ENCODE measurements at regions not wholly inside any gene's neighbourhood (a gene's known extent, or its start where the extent isn't known, plus 50 kb on each side); places are given as distances from the start of the nearest gene placed in this dataset.

- Histone ChIP-seq H3K4me1 (ENCODE audit: control insufficient read depth in 1 of 2, insufficient read depth in 2 of 2, low read depth in 1 of 2, low read length in 1 of 2) (no peaks in the 10 kb centered on the region), H3K9me3 (no peaks in the 10 kb centered on the region), H3K4me3 (ENCODE audit: low read depth in 2 of 2, low read length in 1 of 2) (no peak overlapping the region), H3K9ac (no peak overlapping the region), H3K36me3 (replicated peaks in 1 of 2; ENCODE audit: control insufficient read depth in 1 of 2, insufficient read depth in 2 of 2, low read length in 1 of 2) (no peaks in the 10 kb centered on the region), H2AFZ (ENCODE audit: low read depth) (no peak overlapping the region), H3F3A (replicated peaks; ENCODE audit: insufficient read depth) (no peaks in the 10 kb centered on the region), H4K20me1 (ENCODE audit: insufficient read depth) (no peaks in the 10 kb centered on the region), H3K4me2 (no peak overlapping the region), H3K9me2 (no peaks in the 10 kb centered on the region), H3K79me2 (ENCODE audit: insufficient read depth) (no peaks in the 10 kb centered on the region), H3K27ac (ENCODE audit: low read depth in 2 of 2, low read length in 1 of 2) (no peak overlapping the region), H3K27me3 (ENCODE audit: insufficient read depth) (no peaks in the 10 kb centered on the region)
- DNase-seq: no peak
- ChIA-PET CTCF (no interaction called here), POLR2A (no interaction called here)
- no peak for TF ChIP-seq YY1 (IDR thresholded peaks at IDR 0.05; ENCODE audit: low read depth)
- TF ChIP-seq TEAD4 (IDR thresholded peaks at IDR 0.05; ENCODE audit: borderline replicate concordance, insufficient read depth): no peak
- TF ChIP-seq FOXM1 (IDR thresholded peaks at IDR 0.05; ENCODE audit: low read depth): no peak
- no peak for TF ChIP-seq TCF12 (IDR thresholded peaks at IDR 0.05)
- TF ChIP-seq RXRA (IDR thresholded peaks at IDR 0.05; ENCODE audit: borderline replicate concordance, low read depth): no peak
- TF ChIP-seq SIN3A (IDR thresholded peaks at IDR 0.05; ENCODE audit: borderline replicate concordance, low read depth, low read length): no peak
- TF ChIP-seq RAD21 (IDR thresholded peaks at IDR 0.05; ENCODE audit: low read length): no peak
- no peak for TF ChIP-seq MEF2A (IDR thresholded peaks at IDR 0.05; ENCODE audit: borderline replicate concordance, low read depth)
- TF ChIP-seq ELF1 (IDR thresholded peaks at IDR 0.05): no peak
- TF ChIP-seq REST (IDR thresholded peaks at IDR 0.05; ENCODE audit: low read depth, low read length): no peak
- 30% methylated on average over 2 of the region's 2 CpGs for WGBS (ENCODE audit: low lambda C conversion rate)
These were observed 157.4 kb downstream of the CD47 start for GRCh38 chr3:107933450-107933849.

GRCh38 chr3:107931326-107931725 lies 159.5 kb downstream of the CD47 start:
- H3K4me3 ChIP-seq (ENCODE audit: low read depth in 2 of 2, low read length in 1 of 2): no peak overlapping the region
- no peak for DNase-seq
- H3K4me1 ChIP-seq (ENCODE audit: control insufficient read depth in 1 of 2, insufficient read depth in 2 of 2, low read depth in 1 of 2, low read length in 1 of 2): peaks cover 0 to 3% of the 10 kb centered on the region in 2 experiments; a peak in 1 of 4 replicates
- TF ChIP-seq RXRA (IDR thresholded peaks at IDR 0.05; ENCODE audit: borderline replicate concordance, low read depth) (no peak), GATA2 (CRISPR knock-in tag; IDR thresholded peaks at IDR 0.05) (no peak), JUND (IDR thresholded peaks at IDR 0.05) (no peak), MAX (IDR thresholded peaks at IDR 0.05; ENCODE audit: low read depth) (no peak), ELF1 (IDR thresholded peaks at IDR 0.05) (no peak), TEAD4 (IDR thresholded peaks at IDR 0.05; ENCODE audit: borderline replicate concordance, insufficient read depth) (no peak), SMC3 (IDR thresholded peaks at IDR 0.05; ENCODE audit: low read depth, low read length) (no peak), SIN3A (IDR thresholded peaks at IDR 0.05; ENCODE audit: borderline replicate concordance, low read depth, low read length) (no peak)
- ChIA-PET CTCF (no interaction called here), POLR2A (no interaction called here)
- H3K79me2 ChIP-seq (ENCODE audit: insufficient read depth): no peaks in the 10 kb centered on the region
- no peaks in the 10 kb centered on the region for H3K9me3 ChIP-seq
- no peak overlapping the region for H3K27ac ChIP-seq (ENCODE audit: low read depth in 2 of 2, low read length in 1 of 2)
- H3K9me2 ChIP-seq: no peaks in the 10 kb centered on the region
- H2AFZ ChIP-seq (ENCODE audit: low read depth): no peak overlapping the region
- H3K9ac ChIP-seq: no peak overlapping the region
- H3F3A ChIP-seq (replicated peaks; ENCODE audit: insufficient read depth): no peaks in the 10 kb centered on the region
- H3K4me2 ChIP-seq: no peak overlapping the region
- no peaks in the 10 kb centered on the region for H4K20me1 ChIP-seq (ENCODE audit: insufficient read depth)
- H3K36me3 ChIP-seq (replicated peaks in 1 of 2; ENCODE audit: control insufficient read depth in 1 of 2, insufficient read depth in 2 of 2, low read length in 1 of 2): no peaks in the 10 kb centered on the region
- H3K27me3 ChIP-seq (ENCODE audit: insufficient read depth): no peaks in the 10 kb centered on the region

All from SK-N-SH (cell line).